Panc1 (cell line): ENCODE measurements at regions not wholly inside any gene's neighbourhood (a gene's known extent, or its start where the extent isn't known, plus 50 kb on each side); places are given as distances from the start of the nearest gene placed in this dataset.

Experiments used
- ATAC-seq: fragments of 200-7000 bp; cut with Tn5 transposase; 2 replicates; pipeline ENCODE4 v1.9.1; 2020; ENCODE audit warnings: mild to moderate bottlenecking, moderate library complexity
- BruUV-seq: library from RNA; stranded (reverse); fragments of 400-500 nt; replicated peaks from 2 replicates; lab custom pipeline; 2021; lab: Mats Ljungman, UMichigan
- CTCF ChIA-PET: fragments of 300-600 bp; sonication (Branson Sonifier 250); formaldehyde crosslinking; loops from one replicate; lab custom pipeline; 2022; ENCODE audit warnings: antibody characterized with exemption; lab: Charles Lee
- POLR2A ChIA-PET: fragments of 300-600 bp; sonication (Branson Sonifier 250); formaldehyde crosslinking; loops from one replicate; lab custom pipeline; 2022; ENCODE audit warnings: antibody characterized with exemption; lab: Charles Lee
- DNase-seq: peaks from one replicate; pipeline ENCODE4 v3.0.0-alpha.2; 2010; ENCODE audit warnings: low read depth, low spot score
- H3K27ac ChIP-seq: 2 replicates; pipeline ENCODE4 v1.5.1; 2011; ENCODE audit warnings: mild to moderate bottlenecking, low read length, inconsistent platforms
- H3K27me3 ChIP-seq: fragments of 200-500 bp; sonication (Bioruptor generic); 2 replicates; pipeline ENCODE4 v1.6.0; 2014; ENCODE audit warnings: low read length, inconsistent platforms; ENCODE audit not compliant: control insufficient read depth, insufficient read depth
- H3K36me3 ChIP-seq: fragments of 200-500 bp; sonication (Bioruptor generic); 2 replicates; pipeline ENCODE4 v1.5.1; 2014; ENCODE audit warnings: inconsistent platforms, mild to moderate bottlenecking, low read length, moderate library complexity; ENCODE audit not compliant: control insufficient read depth, insufficient read depth
- H3K4me1 ChIP-seq: 2 replicates; pipeline ENCODE4 v1.5.1; 2011; ENCODE audit warnings: inconsistent platforms, mild to moderate bottlenecking, low read length, moderate library complexity; ENCODE audit not compliant: control insufficient read depth, insufficient read depth
- H3K4me3 ChIP-seq, 2 experiments: 2 replicates each; pipeline ENCODE4 v1.5.1; 2011 to 2012; ENCODE audit warnings: low read depth in 2 of 2, low read length in 2 of 2, mild to moderate bottlenecking in 2 of 2, inconsistent platforms in 1 of 2, moderate library complexity in 1 of 2
- H3K9me3 ChIP-seq: fragments of 200-500 bp; sonication (Bioruptor generic); 2 replicates; pipeline ENCODE4 v1.5.1; 2014; ENCODE audit warnings: low read depth, mild to moderate bottlenecking, inconsistent platforms, low read length, moderate library complexity; ENCODE audit not compliant: control insufficient read depth, insufficient read depth
- CTCF ChIP-seq: fragments of 450-650 bp; IDR thresholded peaks from 2 replicates; pipeline ENCODE4 v1.5.1; 2017; ENCODE audit warnings: mild to moderate bottlenecking
- POLR2AphosphoS5 ChIP-seq: IDR thresholded peaks from 2 replicates; pipeline ENCODE4 v1.6.1; 2012; ENCODE audit warnings: mild to moderate bottlenecking, low read depth, low read length, moderate library complexity
- REST ChIP-seq, 2 experiments: IDR thresholded peaks; 2 replicates each; pipeline ENCODE4 v1.6.1; 2011 to 2012; ENCODE audit warnings: low read depth in 2 of 2, control low read depth in 1 of 2, low read length in 1 of 2, mild to moderate bottlenecking in 1 of 2, moderate library complexity in 1 of 2; ENCODE audit not compliant: insufficient read depth in 1 of 2
- SIN3A ChIP-seq: IDR thresholded peaks from 2 replicates; pipeline ENCODE4 v1.6.1; 2012; ENCODE audit warnings: low read depth, mild to moderate bottlenecking, low read length, moderate library complexity, borderline replicate concordance; ENCODE audit not compliant: insufficient read depth
- TCF7L2 ChIP-seq: IDR thresholded peaks from 2 replicates; pipeline ENCODE4 v1.6.1; 2011; ENCODE audit warnings: mild to moderate bottlenecking, low read depth, low read length, inconsistent platforms
- in situ Hi-C: cut with HindIII; loops from 2 replicates; pipeline ENCODE4 v1.10.0; 2016; ENCODE audit warnings: low sequenced_read_pairs, low pct_unique_long_range_greater_than_20kb
- intact Hi-C: fragments of 100-400 bp; cut with micrococcal nuclease; formaldehyde crosslinking; loops from one replicate; pipeline ENCODE4 v1.10.0; 2022; ENCODE audit not compliant: unreplicated experiment

GRCh38 chr18:78731398-78732032 lies 248.1 kb upstream of the SALL3 start:
- H3K36me3 ChIP-seq = no peaks in the 10 kb centered on the region
- no TSS peak for BruUV-seq
- no peaks in the 10 kb centered on the region for H3K4me1 ChIP-seq
- no peak overlapping the region for H3K4me3 ChIP-seq
- in situ Hi-C loops (no loop called here), intact Hi-C loops (no loop called here)
- H3K27me3 ChIP-seq = peaks cover 21% of the 10 kb centered on the region
- no peak for TF ChIP-seq REST (IDR thresholded peaks at IDR 0.05; ENCODE audit: insufficient read depth in 1 of 2, low read depth in 2 of 2, low read length in 1 of 2)
- no peak for TF ChIP-seq POLR2AphosphoS5
- no peak for TF ChIP-seq TCF7L2
- TF ChIP-seq SIN3A = no peak
- no peak for TF ChIP-seq CTCF
- CTCF ChIA-PET = no interaction called here
- POLR2A ChIA-PET = no interaction called here
- no peak overlapping the region for H3K27ac ChIP-seq
- H3K9me3 ChIP-seq = no peaks in the 10 kb centered on the region
- ATAC-seq (no peak), DNase-seq (no peak)

- no peak overlapping the region for H3K27ac ChIP-seq
- peaks cover 19% of the 10 kb centered on the region for H3K27me3 ChIP-seq
- intact Hi-C loops (no loop called here), in situ Hi-C loops (no loop called here)
- H3K36me3 ChIP-seq = no peaks in the 10 kb centered on the region
- H3K9me3 ChIP-seq = no peaks in the 10 kb centered on the region
- H3K4me3 ChIP-seq = no peak overlapping the region
- DNase-seq (no peak), ATAC-seq (no peak)
- no peaks in the 10 kb centered on the region for H3K4me1 ChIP-seq
- ChIA-PET POLR2A (no interaction called here), CTCF (no interaction called here)
- no TSS peak for BruUV-seq
- TF ChIP-seq SIN3A (no peak), CTCF (no peak), TCF7L2 (no peak), REST (IDR thresholded peaks at IDR 0.05; ENCODE audit: insufficient read depth in 1 of 2, low read depth in 2 of 2, low read length in 1 of 2) (no peak), POLR2AphosphoS5 (no peak)
Observed at GRCh38 chr18:78732273-78733210, 247.1 kb upstream of the SALL3 start.
